Spleen (tissue), 7 donors: ENCODE measurements at regions not wholly inside any gene's neighbourhood (a gene's known extent, or its start where the extent isn't known, plus 50 kb on each side); places are given as distances from the start of the nearest gene placed in this dataset.

Experiments used
- POLR2A ChIP-seq, 3 donors: fragments of 450-650 bp; IDR thresholded peaks; one replicate each; pipeline ENCODE4 v1.5.1; 2017; ENCODE audit warnings: antibody characterized with exemption in 3 of 3, mild to moderate bottlenecking in 1 of 3
- POLR2AphosphoS5 ChIP-seq, 3 donors: sonication (generic); formaldehyde crosslinking; IDR thresholded peaks; one replicate each; pipeline ENCODE4 v1.5.1; 2017; ENCODE audit warnings: antibody characterized with exemption in 3 of 3
- TF ChIP-seq, protein P1 (sequence below), 11 experiments: fragments of 200-600 bp in 7 of 11; fragments of 450-650 bp in 4 of 11; sonication (generic) in 4 of 11; IDR thresholded peaks in 8 of 11; conservative IDR thresholded peaks in 3 of 11; 1 replicate in 7 of 11; 2 replicates in 4 of 11; pipeline versions ENCODE4 v1.4.0 to v1.8.0; 2016 to 2021; ENCODE audit warnings: antibody characterized with exemption in 11 of 11, inconsistent platforms in 4 of 11, mild to moderate bottlenecking in 1 of 11
- donor health status: DM: no; HTN: no; CAD: no; lungs with moderate emphysema.
- donor health status: DM: no; HTN: no; CAD: no.
- donor health status: DM: no; HTN: no; CAD: no.

GRCh38 chr2:42942990-42943493 is 150.7 kb upstream of the HAAO start:
- TF ChIP-seq, protein P1, sequence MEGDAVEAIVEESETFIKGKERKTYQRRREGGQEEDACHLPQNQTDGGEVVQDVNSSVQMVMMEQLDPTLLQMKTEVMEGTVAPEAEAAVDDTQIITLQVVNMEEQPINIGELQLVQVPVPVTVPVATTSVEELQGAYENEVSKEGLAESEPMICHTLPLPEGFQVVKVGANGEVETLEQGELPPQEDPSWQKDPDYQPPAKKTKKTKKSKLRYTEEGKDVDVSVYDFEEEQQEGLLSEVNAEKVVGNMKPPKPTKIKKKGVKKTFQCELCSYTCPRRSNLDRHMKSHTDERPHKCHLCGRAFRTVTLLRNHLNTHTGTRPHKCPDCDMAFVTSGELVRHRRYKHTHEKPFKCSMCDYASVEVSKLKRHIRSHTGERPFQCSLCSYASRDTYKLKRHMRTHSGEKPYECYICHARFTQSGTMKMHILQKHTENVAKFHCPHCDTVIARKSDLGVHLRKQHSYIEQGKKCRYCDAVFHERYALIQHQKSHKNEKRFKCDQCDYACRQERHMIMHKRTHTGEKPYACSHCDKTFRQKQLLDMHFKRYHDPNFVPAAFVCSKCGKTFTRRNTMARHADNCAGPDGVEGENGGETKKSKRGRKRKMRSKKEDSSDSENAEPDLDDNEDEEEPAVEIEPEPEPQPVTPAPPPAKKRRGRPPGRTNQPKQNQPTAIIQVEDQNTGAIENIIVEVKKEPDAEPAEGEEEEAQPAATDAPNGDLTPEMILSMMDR (IDR thresholded peaks at IDR 0.05 in 8 of 11, conservative IDR thresholded peaks at IDR 0.05 in 3 of 11) = no peak
- TF ChIP-seq POLR2AphosphoS5 (IDR thresholded peaks at IDR 0.05) = no peak
- TF ChIP-seq POLR2A (IDR thresholded peaks at IDR 0.05) = no peak
